Activated CD4-positive, alpha-beta T cell treated with anti-CD3 and anti-CD28 coated beads, Interleukin-2, amount 50 U/mL, for 4 hours (primary cell): ENCODE measurements at regions not wholly inside any gene's neighbourhood (a gene's known extent, or its start where the extent isn't known, plus 50 kb on each side); places are given as distances from the start of the nearest gene placed in this dataset.
"Not testable (repeated sequence)": the region's sequence is repeated elsewhere in the genome, so short reads cannot be mapped to it uniquely, and the experiment has no call there.

Experiments used
- DNase-seq, 2 experiments: peaks; one replicate each; pipeline ENCODE4 v3.0.0-alpha.2; 2020

- DNase-seq, result no peak
These were observed 1470.1 kb upstream of the GOT2 start for GRCh38 chr16:60204181-60204580.

DNA sequence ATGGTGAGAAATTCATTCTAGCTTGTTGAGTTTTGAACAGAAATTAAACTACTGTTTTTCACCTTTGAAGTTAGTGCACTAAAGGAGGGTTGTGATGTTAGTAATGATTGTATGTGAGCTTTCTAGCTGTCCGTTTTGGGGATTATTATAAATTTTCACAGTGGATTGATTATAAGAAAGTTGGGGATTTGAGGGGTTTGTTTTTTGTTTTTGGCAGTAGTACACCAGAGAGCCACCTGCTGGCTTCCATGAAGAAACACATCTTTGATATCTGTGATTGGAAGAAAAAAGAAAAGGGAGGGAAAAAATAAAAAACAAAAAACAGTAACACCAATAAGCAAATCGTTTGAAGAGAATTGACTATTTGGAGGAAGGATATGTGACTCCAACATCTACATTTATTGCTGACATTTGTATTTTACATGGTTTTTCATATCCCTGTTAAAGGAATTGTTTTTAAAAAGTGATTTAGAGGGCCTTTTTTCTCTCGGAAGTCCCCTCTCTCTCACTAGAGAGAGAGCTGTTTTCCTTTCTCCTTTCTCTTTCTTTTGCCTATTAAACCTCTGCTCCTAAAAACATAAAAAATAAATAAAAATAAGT lies 1469.5 kb upstream of the GOT2 start:
- DNase-seq, result no peak

DNA sequence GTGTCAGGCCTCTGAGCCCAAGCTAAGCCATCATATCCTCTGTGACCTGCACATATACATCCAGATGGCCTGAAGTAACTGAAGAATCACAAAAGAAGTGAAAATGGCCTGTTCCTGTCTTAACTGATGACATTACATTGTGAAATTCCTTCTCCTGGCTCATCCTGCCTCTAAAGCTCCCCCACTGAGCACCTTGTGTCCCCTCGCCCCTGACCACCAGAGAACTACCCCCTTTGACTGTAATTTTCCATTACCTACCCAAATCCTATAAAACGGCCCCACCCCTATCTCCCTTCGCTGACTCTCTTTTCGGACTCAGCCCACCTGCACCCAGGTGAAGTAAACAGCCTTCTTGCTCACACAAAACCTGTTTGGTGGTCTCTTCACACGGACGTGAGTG lies 1466.6 kb upstream of the GOT2 start:
- not testable (repeated sequence) for DNase-seq

GRCh38 chr16:60200161-60200560 lies 1466.0 kb upstream of the GOT2 start:
- no peak for DNase-seq

DNA sequence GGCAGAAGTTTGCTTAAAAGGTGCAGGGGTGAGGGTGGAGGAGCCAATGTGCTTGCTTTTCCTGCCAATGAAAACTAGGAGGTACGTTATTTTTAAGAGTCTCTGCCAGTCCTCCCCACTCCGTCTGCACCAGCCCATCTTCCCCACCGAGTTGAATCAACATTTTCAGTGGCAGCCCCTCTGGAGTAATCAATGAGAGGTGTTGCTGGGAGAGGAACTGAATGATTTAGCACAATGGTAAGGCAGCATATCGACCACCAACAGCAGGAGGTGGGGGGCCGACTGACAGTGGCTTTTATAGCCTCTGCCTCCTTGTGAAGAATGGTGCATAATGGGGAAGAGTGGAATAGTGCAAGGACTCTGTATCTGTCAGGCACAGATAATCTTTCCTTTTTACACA lies 1465.0 kb upstream of the GOT2 start:
- no peak for DNase-seq

DNA sequence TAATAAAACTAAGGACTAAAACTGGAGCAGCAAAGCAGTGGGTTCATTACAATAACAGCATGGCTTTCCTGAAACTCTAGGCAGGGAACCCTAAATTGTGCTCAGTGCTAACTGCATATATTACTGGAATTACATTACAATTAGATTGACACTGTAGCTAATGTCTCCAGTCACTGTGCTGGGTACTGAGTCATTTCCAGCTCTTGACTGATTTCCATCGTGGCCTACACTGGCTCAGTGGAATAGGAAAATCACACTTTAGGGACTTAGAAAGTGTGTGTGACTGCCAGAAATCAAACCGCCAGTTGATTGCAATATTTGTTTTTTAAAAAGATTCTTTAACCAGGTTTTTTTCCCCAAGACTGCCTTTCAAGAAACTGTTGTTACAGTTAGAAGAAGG lies 1447.4 kb upstream of the GOT2 start:
- no peak for DNase-seq

- no peak for DNase-seq
These were observed 1446.5 kb upstream of the GOT2 start for GRCh38 chr16:60180609-60181008.

DNA sequence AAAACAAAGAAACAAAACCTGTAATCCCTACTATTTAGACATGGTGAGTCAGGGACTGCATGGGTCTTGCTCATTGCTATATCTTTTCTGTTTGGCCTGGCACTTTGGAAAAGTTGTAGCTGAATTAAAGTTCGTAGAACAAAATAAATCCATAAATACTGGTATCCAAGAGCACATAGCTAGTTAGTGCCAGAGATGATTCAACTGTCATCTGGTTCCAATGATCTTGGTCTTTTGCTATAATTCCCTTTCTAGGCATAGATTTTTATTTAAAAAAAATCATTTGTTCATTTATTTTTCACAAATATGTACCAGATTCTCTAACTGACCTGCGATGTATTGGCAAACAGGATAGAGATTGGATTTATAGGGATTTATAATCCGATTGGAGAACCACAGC lies 1436.1 kb upstream of the GOT2 start:
- DNase-seq, result no peak

DNA sequence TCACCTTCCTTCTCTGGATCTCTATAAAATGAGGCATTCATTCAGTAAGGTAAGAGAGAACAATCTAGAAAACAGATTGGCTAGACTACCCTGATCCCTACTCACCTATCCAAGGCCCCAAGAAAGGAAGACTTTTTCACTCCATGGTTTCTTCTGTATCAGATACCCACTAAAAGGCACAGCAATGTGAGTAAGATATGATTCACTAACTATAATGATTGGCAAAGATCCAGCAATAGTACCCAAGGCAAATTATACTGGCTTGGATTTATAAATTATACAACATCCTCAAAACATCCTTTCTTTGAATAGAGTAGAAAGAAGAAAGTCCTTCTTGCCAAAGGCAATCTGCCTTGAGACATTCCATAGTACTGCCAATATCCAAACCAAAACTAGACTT lies 1432.0 kb upstream of the GOT2 start:
- DNase-seq, result no peak

DNA sequence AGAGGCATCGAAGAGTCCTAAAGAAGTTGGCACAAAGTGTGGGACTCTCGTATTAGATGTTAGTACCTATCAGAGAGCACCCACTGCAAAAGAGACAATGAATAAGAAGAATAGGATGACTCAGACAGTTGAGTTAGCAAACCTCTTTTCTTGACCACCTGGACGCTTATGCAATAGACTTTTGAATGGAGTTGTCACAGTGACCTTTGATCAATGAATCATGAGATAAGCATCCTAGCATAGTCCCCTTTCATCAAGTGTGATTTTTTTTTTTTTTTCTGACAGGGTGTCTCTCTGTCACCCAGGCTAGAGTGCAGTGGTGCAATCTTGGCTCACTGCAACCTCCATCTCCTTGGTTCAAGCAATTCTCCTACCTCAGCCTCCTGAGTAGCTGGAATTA lies 1417.9 kb upstream of the GOT2 start:
- DNase-seq, result no peak

GRCh38 chr16:60150907-60151306 lies 1416.8 kb upstream of the GOT2 start:
- DNase-seq, result no peak

DNA sequence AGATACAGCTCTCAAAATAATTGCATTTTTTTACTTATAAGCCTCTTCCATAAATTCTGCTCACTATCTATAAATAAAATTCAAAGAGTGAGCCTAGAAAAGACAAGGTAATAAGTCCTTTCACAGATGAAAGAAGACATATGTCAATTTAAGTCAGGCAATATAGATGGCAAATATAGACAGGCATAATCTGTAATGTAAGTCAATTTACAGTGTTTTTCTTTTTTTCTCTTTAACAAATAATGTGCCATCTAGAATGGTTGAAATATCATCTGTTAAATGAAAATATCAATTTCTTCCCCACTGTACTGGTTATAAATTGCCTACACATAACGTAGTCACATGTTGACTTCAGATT lies 1409.2 kb upstream of the GOT2 start:
- no peak for DNase-seq

DNA sequence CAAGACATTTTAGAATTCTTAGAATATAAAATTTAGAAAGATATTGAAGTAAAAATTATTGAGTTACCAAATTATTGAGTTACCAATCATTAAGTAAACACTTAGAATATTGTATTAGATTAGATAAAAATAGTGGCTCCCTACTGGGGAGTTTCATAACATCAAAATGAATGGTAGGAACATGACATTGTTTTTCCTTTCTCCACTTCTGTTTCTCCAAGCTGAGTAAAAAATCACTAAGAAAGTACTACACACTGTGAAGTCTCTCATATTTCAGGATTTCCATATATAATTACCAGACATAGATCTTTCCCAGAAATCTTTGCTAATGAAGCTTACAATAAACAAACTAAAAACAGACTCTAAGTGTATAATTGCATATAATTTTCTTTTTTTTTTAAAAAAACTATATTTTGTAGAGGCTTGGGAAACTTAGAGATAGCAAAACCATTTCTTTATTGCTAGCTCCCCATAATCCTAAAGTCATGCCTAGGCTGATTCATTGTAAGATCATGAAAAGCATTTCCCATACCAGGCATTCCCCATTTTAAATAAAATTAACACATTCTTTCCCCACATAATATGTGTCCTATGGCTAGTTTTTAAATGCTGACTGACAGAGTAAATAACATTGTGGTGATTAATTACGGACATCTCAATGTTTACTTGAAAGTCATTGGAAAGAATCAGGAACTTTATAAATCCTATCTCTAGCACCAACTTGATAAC lies 1408.7 kb upstream of the GOT2 start:
- no peak for DNase-seq

GRCh38 chr16:60137891-60138290 lies 1403.8 kb upstream of the GOT2 start:
- no peak for DNase-seq

GRCh38 chr16:60127196-60127595 lies 1393.1 kb upstream of the GOT2 start:
- no peak for DNase-seq

DNA sequence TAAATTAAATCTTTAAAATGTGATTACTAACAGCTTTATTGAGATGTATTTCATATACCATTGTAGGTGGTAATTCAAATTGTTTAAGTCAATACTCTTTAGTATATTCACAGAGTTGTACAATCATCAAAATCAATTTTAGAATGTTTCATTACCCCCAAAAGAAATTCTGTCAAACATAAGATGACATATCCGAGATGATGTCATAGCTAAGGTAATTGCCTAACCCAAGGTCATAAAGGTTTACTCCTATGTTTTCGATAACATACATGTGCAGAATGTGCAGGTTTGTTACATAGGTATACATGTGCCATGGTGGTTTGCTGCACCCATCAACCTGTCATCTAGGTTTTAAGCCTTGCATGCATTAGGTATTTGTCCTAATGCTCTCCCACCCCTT lies 1392.0 kb upstream of the GOT2 start:
- not testable (repeated sequence) for DNase-seq

GRCh38 chr16:60123392-60124023 lies 1389.4 kb upstream of the GOT2 start:
- no peak for DNase-seq

GRCh38 chr16:60120586-60120985 lies 1386.5 kb upstream of the GOT2 start:
- no peak for DNase-seq

- no peak for DNase-seq
These were observed 1376.4 kb upstream of the GOT2 start for GRCh38 chr16:60110531-60110930.

DNA sequence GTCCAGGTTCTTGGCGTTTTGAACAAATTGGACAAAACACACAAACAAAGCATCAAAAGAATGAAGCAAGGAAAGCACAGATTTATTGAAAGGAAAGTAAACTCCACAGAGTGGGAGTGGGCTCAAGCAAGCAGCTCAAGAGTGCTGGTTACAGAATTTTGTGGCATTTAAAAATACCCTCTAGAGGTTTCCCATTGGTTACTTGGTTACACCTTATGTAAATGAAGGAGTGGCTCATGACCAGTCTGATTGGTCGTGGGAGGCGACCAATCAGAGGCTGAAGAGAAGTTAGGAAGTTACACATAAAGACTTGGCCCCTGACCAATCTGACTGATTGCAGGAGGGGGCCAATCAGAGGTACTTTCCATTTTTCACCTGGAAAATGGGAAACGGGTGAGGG lies 1373.8 kb upstream of the GOT2 start:
- no peak for DNase-seq

DNA sequence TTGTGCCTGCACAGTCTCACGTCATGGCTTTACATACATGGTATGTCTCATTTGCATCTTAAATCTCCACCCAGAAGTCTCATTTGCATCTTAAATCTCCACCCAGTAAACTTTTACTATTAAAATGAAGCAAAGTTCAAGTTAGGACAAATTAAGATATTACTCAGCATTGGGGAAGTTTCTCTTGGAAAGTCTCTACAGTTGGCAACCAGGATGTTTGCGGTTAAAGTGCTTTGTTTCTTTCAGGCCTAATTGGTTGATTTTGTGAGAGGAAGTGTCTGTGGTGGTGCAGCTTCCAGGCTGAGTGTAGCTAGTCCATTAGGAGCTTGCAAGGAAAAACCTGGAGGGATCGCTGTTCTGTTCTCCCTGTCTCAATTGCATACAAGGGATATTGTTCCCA lies 1373.3 kb upstream of the GOT2 start:
- DNase-seq, result no peak

GRCh38 chr16:60100371-60100770 lies 1366.3 kb upstream of the GOT2 start:
- no peak for DNase-seq

DNA sequence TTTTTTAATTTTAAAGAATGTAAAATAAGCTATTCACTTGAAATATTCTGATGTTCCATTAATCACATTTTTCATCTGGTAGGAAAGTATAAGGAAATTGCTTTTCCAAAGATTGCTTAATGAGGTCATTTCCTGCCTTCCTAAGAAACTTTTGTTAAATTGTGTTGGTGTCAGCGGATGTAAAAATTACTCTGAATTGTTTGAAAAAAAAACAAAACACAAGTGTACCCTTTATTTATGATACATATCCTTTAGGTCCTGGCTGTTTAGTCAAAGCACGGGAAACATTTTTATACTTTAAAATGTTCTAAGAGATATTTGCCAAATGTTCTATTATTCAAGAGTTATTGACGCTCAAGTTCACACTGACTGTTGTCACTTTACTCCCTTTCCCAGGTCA lies 1357.4 kb upstream of the GOT2 start:
- DNase-seq, result no peak

DNA sequence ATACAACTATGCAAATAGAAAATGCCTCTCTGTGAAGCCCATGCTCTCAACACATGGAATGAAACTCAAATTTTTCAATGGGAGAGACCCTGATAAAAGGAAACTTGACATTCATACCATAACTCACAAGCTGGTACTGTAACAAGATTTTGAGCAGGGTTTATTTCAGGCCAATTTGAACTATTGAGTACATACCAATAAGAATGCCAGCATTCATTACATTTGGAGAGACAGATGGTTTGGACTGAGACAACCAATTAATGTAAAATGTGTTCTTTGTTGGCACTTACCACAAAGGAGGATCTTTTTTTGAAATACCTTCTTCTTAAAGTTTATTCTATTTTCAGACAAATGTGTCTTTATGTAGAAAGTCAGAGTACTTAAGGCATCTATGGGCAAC lies 1357.0 kb upstream of the GOT2 start:
- DNase-seq, result no peak

- no peak for DNase-seq
These were observed 1353.4 kb upstream of the GOT2 start for GRCh38 chr16:60087530-60087929.
